ENCODE measurements at regions not wholly inside any gene's neighbourhood (a gene's known extent, or its start where the extent isn't known, plus 50 kb on each side); places are given as distances from the start of the nearest gene placed in this dataset.

DNA sequence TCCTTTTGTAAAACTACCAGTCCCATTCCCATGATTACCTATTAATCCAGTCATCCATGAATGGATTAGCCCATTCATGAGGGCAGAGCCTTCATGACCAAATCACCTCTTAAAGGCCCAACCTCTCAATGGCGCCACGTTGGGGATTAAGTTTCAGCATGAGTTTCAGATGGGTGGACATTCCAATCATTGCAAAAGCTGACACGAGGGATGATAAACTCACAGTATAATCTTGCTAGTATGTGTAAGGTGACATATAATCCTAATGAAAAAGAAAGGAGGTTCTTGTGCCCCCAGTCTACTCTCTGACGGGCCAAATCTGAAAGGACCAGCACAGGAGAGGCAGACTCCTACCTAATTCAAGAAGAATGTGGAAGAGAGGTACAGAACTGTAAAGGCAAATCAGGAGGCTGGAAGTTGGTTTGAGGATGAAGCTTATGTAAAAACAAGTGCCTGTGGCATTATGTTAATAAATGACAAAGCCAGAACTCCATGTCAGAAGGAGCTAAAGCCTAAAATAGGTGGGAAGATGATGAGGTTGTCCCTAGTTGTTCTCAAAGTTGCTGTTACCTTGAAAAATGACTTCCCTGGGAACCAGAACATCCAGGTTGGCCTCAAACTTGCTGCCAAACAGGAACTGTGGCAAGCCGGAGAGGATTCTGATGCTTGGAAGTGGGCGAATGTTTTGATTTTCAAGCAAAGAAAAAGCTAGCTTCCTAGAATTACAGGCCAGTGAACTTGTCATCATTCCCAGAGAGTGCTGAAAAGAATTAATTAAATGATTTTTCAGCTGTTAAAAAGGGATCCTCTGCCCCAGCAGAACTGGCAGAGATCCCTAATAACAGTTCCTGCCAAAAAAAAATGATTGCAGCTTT is 106.5 kb upstream of the TIAM2 start:
- H3K27ac ChIP-seq (ENCODE audit: insufficient read depth, low read depth, low read length): no peak overlapping the region
- no peak overlapping the region for H2AFZ ChIP-seq (ENCODE audit: low read depth, low read length)
- no peak for FAIRE-seq
- H3K36me3 ChIP-seq (ENCODE audit: control insufficient read depth in 2 of 2, extremely low read depth in 1 of 2, insufficient read depth in 2 of 2, low read length in 2 of 2): peaks cover 0 to 3% of the 10 kb centered on the region in 2 experiments
- CTCF ChIA-PET: interaction anchor here (0.9 to 1.6 kb wide), 4 partner anchors 8 to 40 kb away, joined by 3 to 5 read pairs (median 4); no protein-coding TSS in a partner anchor
- H3K4me3 ChIP-seq (replicated peaks in 1 of 3; ENCODE audit: insufficient read depth in 1 of 3, low read depth in 1 of 3, low read length in 3 of 3): no peak overlapping the region
- POLR2A ChIA-PET: interaction anchor here (0.5 kb wide), 1 partner anchor 329 kb away, joined by 3 read pairs; no protein-coding TSS in a partner anchor
- TF ChIP-seq POLR2A (IDR thresholded peaks at IDR 0.05; ENCODE audit: low read depth, low read length) (no peak), FOS (IDR thresholded peaks at IDR 0.05; ENCODE audit: borderline replicate concordance, insufficient read depth, low read length) (no peak), POLR2AphosphoS5 (IDR thresholded peaks at IDR 0.05; ENCODE audit: insufficient read depth, low read depth, low read length) (no peak), GATA2 (IDR thresholded peaks at IDR 0.05; ENCODE audit: insufficient read depth, insufficient read length, low read depth, low read length) (no peak), EZH2 (IDR thresholded peaks at IDR 0.05; ENCODE audit: borderline replicate concordance, low read depth, low read length, severe bottlenecking) (no peak), MYC (IDR thresholded peaks at IDR 0.05; ENCODE audit: low read depth, low read length) (no peak)
- TF ChIP-seq, protein P1, sequence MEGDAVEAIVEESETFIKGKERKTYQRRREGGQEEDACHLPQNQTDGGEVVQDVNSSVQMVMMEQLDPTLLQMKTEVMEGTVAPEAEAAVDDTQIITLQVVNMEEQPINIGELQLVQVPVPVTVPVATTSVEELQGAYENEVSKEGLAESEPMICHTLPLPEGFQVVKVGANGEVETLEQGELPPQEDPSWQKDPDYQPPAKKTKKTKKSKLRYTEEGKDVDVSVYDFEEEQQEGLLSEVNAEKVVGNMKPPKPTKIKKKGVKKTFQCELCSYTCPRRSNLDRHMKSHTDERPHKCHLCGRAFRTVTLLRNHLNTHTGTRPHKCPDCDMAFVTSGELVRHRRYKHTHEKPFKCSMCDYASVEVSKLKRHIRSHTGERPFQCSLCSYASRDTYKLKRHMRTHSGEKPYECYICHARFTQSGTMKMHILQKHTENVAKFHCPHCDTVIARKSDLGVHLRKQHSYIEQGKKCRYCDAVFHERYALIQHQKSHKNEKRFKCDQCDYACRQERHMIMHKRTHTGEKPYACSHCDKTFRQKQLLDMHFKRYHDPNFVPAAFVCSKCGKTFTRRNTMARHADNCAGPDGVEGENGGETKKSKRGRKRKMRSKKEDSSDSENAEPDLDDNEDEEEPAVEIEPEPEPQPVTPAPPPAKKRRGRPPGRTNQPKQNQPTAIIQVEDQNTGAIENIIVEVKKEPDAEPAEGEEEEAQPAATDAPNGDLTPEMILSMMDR (IDR thresholded peaks at IDR 0.05; ENCODE audit: extremely low read depth in 1 of 2, insufficient read depth in 1 of 2, low read depth in 1 of 2, low read length in 2 of 2): no peak
- no peak overlapping the region for H3K9ac ChIP-seq (replicated peaks; ENCODE audit: extremely low read depth, insufficient read depth, low read length)
- no peaks in the 10 kb centered on the region for H3K27me3 ChIP-seq (ENCODE audit: control insufficient read depth in 2 of 2, insufficient read depth in 2 of 2, low read length in 2 of 2)
- H3K9me3 ChIP-seq (replicated peaks; ENCODE audit: control insufficient read depth, insufficient read depth, low read length): no peaks in the 10 kb centered on the region
- no peaks in the 10 kb centered on the region for H3K9me1 ChIP-seq (replicated peaks; ENCODE audit: control insufficient read depth, extremely low read depth, insufficient read depth, low read length)
- H3K79me2 ChIP-seq (ENCODE audit: control insufficient read depth, insufficient read depth, low read length): no peaks in the 10 kb centered on the region
- H3K4me1 ChIP-seq (ENCODE audit: control insufficient read depth, extremely low read depth, insufficient read depth, low read length): no peaks in the 10 kb centered on the region
- BruUV-seq (replicated peaks): no TSS peak
- DNase-seq (ENCODE audit: low read depth, low spot score): no peak
- dilution Hi-C loops (cut with MboI; ENCODE audit: extremely low pct_ligation_motif_present, low sequenced_read_pairs) (no loop called here), intact Hi-C loops (cut with micrococcal nuclease) (no loop called here)
- no peaks in the 10 kb centered on the region for H4K20me1 ChIP-seq (replicated peaks; ENCODE audit: control insufficient read depth, extremely low read depth, insufficient read depth, low read length)
- no peak overlapping the region for H3K4me2 ChIP-seq (ENCODE audit: insufficient read depth, low read length)
